NCI-H2107 treated with DMSO at 0.1 percent for 48 hours (cell line): ENCODE measurements at regions not wholly inside any gene's neighbourhood (a gene's known extent, or its start where the extent isn't known, plus 50 kb on each side); places are given as distances from the start of the nearest gene placed in this dataset.

Experiments
- DNase-seq: peaks from one replicate; lab custom pipeline; 2025; ENCODE audit not compliant: unreplicated experiment; lab: John Stamatoyannopoulos, UW

DNA sequence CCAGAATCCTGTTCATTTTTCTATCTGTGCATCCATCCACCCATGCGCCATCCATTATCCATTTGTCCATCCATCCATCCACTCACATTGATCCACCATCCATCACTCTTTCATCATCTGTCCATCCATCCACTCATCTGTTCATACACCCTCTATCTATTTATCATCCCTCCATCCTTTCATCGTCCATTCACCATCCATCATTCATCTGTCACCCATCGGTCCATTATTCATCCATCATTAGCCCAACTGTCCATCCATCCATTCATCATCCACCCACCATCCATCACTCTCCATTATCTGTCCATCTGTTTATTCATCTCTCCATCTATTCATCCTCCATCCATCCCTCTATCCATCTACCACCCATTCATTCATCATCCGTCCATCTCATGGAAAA is 125.7 kb upstream of the TMPRSS2 start:
- no peak for DNase-seq

- no peak for DNase-seq
These were observed 125.0 kb upstream of the TMPRSS2 start for GRCh38 chr21:41632748-41633475.

GRCh38 chr21:41631564-41632461 is 123.9 kb upstream of the TMPRSS2 start:
- peak; percentile 84 for DNase-seq

GRCh38 chr21:41630917-41631316 is 123.0 kb upstream of the TMPRSS2 start:
- DNase-seq: no peak

DNA sequence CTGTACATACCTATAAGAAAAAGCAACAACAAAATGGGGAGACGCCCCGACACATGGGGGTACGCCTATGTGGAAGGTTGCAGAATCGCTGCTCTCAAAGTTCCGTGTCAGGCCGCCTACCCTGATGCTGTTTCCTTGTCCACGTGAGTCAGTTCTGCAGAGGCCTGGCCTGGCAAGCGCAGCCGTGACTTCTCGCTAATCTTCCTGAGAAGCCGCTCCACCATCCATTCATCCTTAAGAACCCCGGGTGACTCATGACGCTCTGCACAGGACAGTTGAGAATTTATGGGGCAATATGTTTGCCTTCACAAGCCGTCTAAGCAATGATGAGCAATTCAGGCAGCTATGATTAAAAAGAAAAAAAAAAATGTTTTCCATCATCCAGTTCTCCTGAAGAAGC is 122.3 kb upstream of the TMPRSS2 start:
- DNase-seq: no peak

DNA sequence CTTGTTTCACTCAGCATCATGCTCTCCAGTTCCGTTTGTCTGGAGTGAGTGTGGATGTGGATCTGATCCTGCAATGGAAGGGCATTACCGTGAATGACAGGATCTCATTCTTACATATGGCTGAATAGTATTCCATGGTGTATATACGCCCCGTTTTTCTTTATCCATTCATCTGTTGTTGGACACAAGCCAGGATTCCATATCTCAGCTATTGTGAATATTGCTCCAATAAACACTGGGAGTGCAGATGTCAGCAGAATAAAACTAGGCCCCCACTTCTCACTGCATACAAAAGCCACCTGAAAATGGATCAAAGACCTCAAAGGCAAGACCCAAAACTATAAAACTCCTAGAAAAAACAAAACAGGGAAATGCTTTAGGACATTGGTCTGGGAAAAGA is 120.3 kb upstream of the TMPRSS2 start:
- DNase-seq: no peak

DNA sequence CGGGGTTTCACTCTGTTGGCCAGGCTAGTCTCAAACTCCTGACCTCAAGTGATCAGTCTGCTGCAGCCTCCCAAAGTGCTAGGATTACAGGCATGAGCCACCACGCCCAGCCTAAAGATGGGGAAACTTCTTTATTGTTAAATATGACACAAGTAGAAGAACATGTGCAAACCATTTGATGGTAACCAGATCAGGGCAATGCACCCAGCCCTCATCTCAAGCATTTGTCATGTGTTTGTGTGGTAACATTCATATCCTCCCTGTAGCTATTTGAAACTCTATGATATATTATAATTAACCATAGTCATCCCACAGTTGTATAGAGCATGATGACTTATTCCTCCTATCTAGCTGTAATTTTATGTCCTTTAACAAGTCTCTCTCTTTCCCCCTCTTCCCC is 119.5 kb upstream of the TMPRSS2 start:
- no peak for DNase-seq

- DNase-seq: no peak
These were observed 118.1 kb upstream of the TMPRSS2 start for GRCh38 chr21:41626021-41626420.

DNA sequence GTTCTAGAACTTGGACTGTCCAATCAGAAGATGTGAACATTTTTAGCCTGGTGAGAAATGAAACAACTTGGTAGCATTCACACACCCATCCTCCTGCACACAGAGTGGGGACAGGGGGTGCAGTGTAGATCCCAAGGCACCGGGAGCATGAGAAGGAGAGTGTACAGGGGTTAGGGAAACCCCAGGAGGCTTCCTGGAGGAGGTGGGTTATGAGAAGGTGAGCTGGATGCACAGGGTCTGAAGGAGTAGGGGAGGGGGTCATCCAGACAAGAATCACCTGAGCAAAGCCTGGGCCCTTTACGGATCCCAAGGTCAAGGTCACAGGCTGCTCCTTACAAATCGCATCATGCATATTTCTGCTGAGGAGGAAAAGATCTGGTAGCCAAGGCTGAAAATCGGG is 117.5 kb upstream of the TMPRSS2 start:
- DNase-seq: no peak

DNA sequence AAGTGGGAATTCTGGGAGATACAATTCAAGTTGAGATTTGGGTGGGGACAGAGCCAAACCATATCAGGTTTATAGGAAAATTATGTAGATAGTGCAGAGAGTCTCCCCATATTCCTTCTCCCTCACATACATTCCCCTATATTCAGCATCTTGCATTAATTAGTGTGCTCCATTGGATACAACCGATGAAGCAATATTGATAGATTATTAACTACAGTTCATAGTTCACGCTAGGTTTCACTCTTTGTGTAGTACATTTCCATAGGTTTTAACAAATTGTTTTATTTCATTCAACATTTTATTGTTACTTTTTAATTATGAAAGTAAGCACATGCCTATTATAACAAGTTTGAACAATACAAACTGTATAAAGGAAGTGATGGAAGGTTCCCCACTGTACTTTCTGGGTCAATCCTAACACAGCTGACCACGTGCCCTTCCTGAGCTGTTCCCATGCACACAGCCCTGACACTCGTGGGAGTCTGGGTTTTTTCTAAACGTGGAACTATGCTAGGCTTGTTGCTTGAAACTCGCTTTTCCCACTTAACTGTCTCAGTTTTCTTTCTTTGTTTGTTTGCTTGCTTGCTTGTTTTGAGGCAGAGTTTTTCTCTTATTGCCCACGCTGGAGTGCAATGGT is 116.8 kb upstream of the TMPRSS2 start:
- DNase-seq: no peak

DNA sequence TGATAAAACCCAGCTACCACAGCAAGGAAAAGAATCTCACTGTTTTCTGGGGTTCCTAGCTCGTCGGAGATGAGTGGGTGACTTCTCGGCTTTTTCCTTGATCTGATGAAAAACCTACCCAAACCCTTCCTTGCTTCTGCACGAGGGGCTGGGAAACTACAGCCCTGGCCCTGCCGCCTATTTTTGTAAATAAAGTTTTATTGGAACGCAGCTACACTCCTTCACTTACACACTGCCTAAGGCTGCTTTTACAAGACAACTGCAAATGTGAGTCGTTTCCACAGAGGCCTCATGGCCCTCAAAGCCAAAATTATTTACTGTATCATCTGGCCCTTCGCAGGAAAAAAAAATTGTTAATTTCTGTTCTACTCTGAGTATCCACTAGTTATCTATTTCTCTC is 116.0 kb upstream of the TMPRSS2 start:
- no peak for DNase-seq

DNA sequence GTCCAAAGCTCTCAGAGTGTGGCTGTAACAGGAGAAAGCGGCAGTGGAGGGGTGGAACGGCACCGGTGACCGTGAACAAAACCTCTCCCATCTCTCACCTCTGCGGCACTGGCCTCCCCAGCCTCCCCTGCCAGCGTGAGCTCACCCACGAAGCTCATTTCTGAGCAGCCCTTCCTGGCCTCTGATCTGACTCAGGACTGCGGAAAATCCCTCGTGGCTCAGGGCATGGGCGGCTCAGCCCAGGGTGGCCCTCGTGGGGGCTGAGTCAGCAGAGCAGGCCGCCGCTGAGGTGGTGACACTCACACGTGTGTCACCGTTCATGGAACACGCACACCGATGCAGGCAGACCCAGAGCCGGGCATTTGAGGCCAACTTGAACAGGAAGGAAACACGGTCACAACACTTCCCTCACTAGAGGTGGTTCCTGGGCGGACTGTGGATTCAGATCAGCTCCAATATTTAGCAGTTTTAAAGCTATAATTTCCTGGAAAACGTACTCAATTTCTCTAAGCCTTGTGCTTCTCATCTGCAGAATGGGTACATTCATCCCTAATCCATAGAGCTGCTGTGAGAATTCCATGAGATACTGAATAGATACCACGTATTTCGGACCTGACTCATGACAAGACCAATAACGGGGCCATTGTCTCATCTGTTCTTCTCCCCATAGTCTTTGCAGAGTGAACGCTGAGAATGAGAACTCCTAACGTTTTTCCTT is 115.0 kb upstream of the TMPRSS2 start:
- DNase-seq: no peak

DNA sequence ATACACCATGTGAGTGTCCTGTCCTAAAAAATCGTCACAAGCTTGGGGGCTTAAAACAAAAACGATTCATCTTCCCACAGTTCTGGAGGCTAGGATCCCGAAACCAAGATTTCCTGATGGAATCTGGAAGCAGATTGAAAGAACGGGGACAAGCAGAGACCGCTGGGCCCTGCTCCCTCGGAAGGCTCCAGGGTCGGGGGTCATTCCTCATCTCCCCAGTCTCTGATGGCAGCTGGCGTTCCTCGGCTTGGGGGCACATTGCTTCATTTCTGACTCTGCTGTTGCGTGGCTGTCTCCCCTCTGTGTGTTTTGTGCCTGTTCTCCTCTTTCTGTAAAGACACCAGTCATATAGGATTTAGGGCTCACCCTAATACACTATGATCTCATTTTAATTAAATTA is 114.2 kb upstream of the TMPRSS2 start:
- no peak for DNase-seq

DNA sequence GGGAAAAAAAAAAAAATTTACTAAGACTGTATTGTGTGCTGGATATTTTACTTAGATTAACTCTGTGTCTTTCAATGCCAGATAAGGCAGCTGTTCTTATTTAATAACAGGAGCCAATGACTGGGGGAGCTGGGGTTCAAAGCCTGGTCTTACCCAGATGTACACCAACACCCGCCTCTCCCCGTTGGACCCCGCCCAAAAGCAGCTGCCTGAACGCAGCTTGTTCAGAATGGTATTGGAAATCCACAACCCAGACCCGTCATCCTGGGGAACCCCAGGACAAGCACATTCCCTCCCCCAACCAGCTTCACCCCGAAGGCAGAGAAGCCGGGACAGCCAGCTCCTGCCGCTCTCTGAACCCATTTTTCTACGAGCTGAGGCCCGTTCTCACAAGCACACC is 113.6 kb upstream of the TMPRSS2 start:
- DNase-seq: no peak

DNA sequence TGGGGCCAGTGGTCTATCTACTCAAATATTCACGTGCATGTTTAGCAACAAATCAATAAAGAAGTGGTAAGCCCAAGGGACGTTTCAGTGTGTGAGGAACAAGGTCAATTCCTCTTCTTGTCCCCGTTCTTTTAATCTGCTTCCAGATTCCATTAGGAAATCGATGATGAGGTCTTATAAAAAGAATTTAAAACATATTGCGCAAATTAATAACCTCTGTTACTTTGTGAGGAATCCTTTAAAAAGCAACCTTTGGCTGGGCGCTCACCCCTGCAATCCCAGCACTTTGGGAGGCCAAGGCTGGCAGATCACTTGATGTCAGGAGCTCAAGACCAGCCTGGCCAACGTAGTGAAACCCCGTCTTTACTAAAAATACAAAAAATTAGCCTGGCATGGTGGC is 113.0 kb upstream of the TMPRSS2 start:
- no peak for DNase-seq

DNA sequence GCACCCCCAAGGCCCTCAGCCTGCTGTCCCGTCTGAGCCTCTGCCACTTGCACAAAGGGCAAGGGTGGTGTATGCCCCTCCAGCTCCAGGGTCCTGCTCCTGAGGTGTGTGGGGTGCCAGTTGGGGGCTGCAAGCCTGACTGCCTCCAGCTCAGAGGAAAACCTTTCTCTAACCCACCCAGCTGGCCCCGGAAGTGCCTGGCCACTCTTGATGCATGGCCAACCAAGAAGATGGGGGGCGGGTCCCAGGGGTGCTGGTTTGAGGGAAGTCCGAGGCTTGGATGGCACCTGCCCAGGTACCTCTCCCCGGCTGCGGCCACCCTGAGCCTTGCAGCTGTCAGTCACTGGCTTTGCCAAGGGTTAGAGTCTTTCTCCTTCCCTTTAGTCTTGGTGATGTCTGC is 112.6 kb upstream of the TMPRSS2 start:
- no peak for DNase-seq

GRCh38 chr21:41616031-41616591 is 108.2 kb upstream of the TMPRSS2 start:
- DNase-seq: no peak

GRCh38 chr21:41615613-41616012 is 107.7 kb upstream of the TMPRSS2 start:
- DNase-seq: no peak

DNA sequence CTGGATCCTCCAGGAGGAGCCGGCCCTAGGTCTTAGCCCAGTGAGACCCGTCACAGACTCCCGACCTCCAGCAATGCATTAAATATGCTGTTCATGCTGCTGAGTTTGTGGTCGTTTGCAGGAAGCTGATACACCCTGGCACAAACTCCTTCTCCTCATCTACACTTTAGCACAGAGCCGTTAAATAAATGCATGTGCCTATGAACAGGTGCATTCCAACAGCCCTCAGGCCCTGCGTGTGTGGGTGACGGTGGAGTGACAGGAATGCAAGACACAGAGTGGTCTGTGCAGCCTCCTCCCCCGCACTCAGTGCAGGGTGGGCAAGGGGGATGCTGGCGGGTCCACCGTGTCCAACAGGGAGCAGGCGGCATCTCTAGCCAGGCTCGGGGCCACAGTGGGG is 106.6 kb upstream of the TMPRSS2 start:
- DNase-seq: no peak

- DNase-seq: no peak
These were observed 105.6 kb upstream of the TMPRSS2 start for GRCh38 chr21:41613533-41613909.
